ENCODE measurements at regions not wholly inside any gene's neighbourhood (a gene's known extent, or its start where the extent isn't known, plus 50 kb on each side); places are given as distances from the start of the nearest gene placed in this dataset.

DNA sequence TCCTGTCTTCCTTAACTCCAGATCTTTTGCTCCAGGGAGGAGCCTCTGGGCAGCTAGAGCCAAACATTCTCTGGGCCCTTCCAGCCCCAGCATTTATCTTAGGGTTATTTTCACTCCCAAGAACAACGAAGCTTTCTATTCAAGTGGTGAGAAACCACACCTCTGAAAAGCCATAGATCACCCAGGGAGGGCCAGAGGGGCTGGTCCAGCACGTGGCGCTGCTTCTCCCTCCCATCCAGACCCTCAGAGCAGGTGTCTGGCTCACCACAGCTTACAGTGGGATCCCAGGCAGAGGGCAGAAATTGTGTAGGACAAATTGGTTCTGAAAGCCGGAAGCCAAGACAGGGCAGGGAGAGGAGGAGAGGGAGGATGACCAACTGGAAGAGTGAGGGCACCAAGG is 74.0 kb upstream of the PKDCC start:
- intact Hi-C loops (cut with micrococcal nuclease), result no loop called here
- Mint-ChIP-seq H3K27ac (no peak overlapping the region), H3K9me3 (peaks cover 0 to 2% (median 0%) of the 10 kb centered on the region in 7 donors), H3K4me3 (no peak overlapping the region), H3K4me1 (no peaks in the 10 kb centered on the region), H3K36me3 (no peaks in the 10 kb centered on the region), H3K27me3 (ENCODE audit: low read depth in 3 of 3) (peaks cover 0 to 1% (median 1%) of the 10 kb centered on the region in 3 donors)
- H3K9me3 ChIP-seq (replicated peaks in 1 of 2; ENCODE audit: control insufficient read depth in 1 of 2, insufficient read depth in 1 of 2, low read length in 2 of 2), result no peaks in the 10 kb centered on the region
- H3K9ac ChIP-seq (ENCODE audit: insufficient read depth, low read length, poor library complexity, severe bottlenecking), result no peak overlapping the region
- H3K27ac ChIP-seq (ENCODE audit: low read depth in 1 of 2, low read length in 2 of 2), result no peak overlapping the region
- no peaks in the 10 kb centered on the region for H3K79me2 ChIP-seq (ENCODE audit: insufficient read depth, low read length)
- no peaks in the 10 kb centered on the region for H3K27me3 ChIP-seq (ENCODE audit: control insufficient read depth in 2 of 2, insufficient read depth in 2 of 2, low read length in 2 of 2)
- no peak for DNase-seq
- no peaks in the 10 kb centered on the region for H3K4me1 ChIP-seq (ENCODE audit: control insufficient read depth in 1 of 2, insufficient read depth in 2 of 2, low read length in 2 of 2)
- no peaks in the 10 kb centered on the region for H4K20me1 ChIP-seq (ENCODE audit: insufficient read depth, low read length)
- H3K36me3 ChIP-seq (replicated peaks in 1 of 2; ENCODE audit: control insufficient read depth in 1 of 2, insufficient read depth in 2 of 2, low read length in 2 of 2), result no peaks in the 10 kb centered on the region
- H3K4me2 ChIP-seq (replicated peaks; ENCODE audit: extremely low read depth, low read length, poor library complexity, severe bottlenecking), result no peak overlapping the region
- H3K4me3 ChIP-seq (replicated peaks in 1 of 3; ENCODE audit: low read depth in 2 of 3, low read length in 3 of 3), result no peak overlapping the region
- H2AFZ ChIP-seq (ENCODE audit: insufficient read depth, low read depth, low read length, poor library complexity, severe bottlenecking), result no peak overlapping the region
- TF ChIP-seq, protein P1, sequence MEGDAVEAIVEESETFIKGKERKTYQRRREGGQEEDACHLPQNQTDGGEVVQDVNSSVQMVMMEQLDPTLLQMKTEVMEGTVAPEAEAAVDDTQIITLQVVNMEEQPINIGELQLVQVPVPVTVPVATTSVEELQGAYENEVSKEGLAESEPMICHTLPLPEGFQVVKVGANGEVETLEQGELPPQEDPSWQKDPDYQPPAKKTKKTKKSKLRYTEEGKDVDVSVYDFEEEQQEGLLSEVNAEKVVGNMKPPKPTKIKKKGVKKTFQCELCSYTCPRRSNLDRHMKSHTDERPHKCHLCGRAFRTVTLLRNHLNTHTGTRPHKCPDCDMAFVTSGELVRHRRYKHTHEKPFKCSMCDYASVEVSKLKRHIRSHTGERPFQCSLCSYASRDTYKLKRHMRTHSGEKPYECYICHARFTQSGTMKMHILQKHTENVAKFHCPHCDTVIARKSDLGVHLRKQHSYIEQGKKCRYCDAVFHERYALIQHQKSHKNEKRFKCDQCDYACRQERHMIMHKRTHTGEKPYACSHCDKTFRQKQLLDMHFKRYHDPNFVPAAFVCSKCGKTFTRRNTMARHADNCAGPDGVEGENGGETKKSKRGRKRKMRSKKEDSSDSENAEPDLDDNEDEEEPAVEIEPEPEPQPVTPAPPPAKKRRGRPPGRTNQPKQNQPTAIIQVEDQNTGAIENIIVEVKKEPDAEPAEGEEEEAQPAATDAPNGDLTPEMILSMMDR (IDR thresholded peaks at IDR 0.05), result no peak
- 100% methylated on average over 1 of the region's 4 CpGs for WGBS (ENCODE audit: insufficient coverage)

DNA sequence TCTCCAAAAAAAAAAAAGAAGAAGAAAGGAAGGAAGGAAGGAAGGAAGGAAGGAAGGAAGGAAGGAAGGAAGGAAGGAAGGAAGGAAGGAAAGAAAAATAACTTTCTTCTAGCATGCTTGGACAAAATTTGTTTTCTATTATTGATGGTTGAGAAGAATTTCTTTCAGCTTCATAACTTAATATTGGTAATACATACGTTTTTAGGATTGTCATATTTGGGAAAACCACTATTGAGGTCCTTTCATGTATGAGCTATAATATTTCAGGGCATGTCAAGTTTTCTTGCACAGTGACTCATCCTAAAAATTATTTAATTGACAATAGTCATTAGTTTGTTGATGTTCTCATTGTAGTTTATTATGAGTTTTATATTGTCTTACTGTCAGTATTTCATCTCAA is 66.4 kb upstream of the PKDCC start:
- Mint-ChIP-seq H3K9me3 (peaks cover 0 to 6% (median 2%) of the 10 kb centered on the region in 7 donors), H3K27me3 (ENCODE audit: low read depth in 3 of 3) (peaks cover 2 to 4% (median 2%) of the 10 kb centered on the region in 3 donors), H3K36me3 (no peaks in the 10 kb centered on the region), H3K27ac (no peak overlapping the region), H3K4me1 (no peaks in the 10 kb centered on the region), H3K4me3 (no peak overlapping the region)
- no peaks in the 10 kb centered on the region for H3K4me1 ChIP-seq (ENCODE audit: control insufficient read depth in 1 of 2, insufficient read depth in 2 of 2, low read length in 2 of 2)
- no peaks in the 10 kb centered on the region for H3K79me2 ChIP-seq (ENCODE audit: insufficient read depth, low read length)
- H3K4me3 ChIP-seq (replicated peaks in 1 of 3; ENCODE audit: low read depth in 2 of 3, low read length in 3 of 3), result no peak overlapping the region
- H3K36me3 ChIP-seq (replicated peaks in 1 of 2; ENCODE audit: control insufficient read depth in 1 of 2, insufficient read depth in 2 of 2, low read length in 2 of 2), result no peaks in the 10 kb centered on the region
- no peak for DNase-seq
- H3K4me2 ChIP-seq (replicated peaks; ENCODE audit: extremely low read depth, low read length, poor library complexity, severe bottlenecking), result no peak overlapping the region
- H4K20me1 ChIP-seq (ENCODE audit: insufficient read depth, low read length), result no peaks in the 10 kb centered on the region
- H3K27me3 ChIP-seq (ENCODE audit: control insufficient read depth in 2 of 2, insufficient read depth in 2 of 2, low read length in 2 of 2), result no peaks in the 10 kb centered on the region
- no peak overlapping the region for H2AFZ ChIP-seq (ENCODE audit: insufficient read depth, low read depth, low read length, poor library complexity, severe bottlenecking)
- no peaks in the 10 kb centered on the region for H3K9me3 ChIP-seq (replicated peaks in 1 of 2; ENCODE audit: control insufficient read depth in 1 of 2, insufficient read depth in 1 of 2, low read length in 2 of 2)
- intact Hi-C loops (cut with micrococcal nuclease), result no loop called here
- no peak overlapping the region for H3K27ac ChIP-seq (ENCODE audit: low read depth in 1 of 2, low read length in 2 of 2)
- H3K9ac ChIP-seq (ENCODE audit: insufficient read depth, low read length, poor library complexity, severe bottlenecking), result no peak overlapping the region
- TF ChIP-seq, protein P1 (IDR thresholded peaks at IDR 0.05), result no peak
- no CpG with 5 or more reads among the region's 1 CpG for WGBS (ENCODE audit: insufficient coverage)
